Mesenchymal stem cell (in vitro differentiated cells and primary cell): ENCODE measurements at regions not wholly inside any gene's neighbourhood (a gene's known extent, or its start where the extent isn't known, plus 50 kb on each side); places are given as distances from the start of the nearest gene placed in this dataset.

Experiments used
- DNase-seq: peaks from one replicate; pipeline ENCODE4 v3.0.0-alpha.2; 2013
- H2AFZ ChIP-seq: one replicate; pipeline ENCODE4 v1.6.1; 2013; ENCODE audit warnings: low read depth, mild to moderate bottlenecking, control low read depth, inconsistent platforms, low read length, moderate library complexity
- H2AK5ac ChIP-seq: 2 replicates; pipeline ENCODE4 v1.6.1; 2013; ENCODE audit warnings: low read length, moderate library complexity, mild to moderate bottlenecking, inconsistent platforms; ENCODE audit not compliant: severe bottlenecking
- H2BK120ac ChIP-seq: one replicate; pipeline ENCODE4 v1.6.1; 2013; ENCODE audit warnings: low read depth, mild to moderate bottlenecking, inconsistent platforms, low read length, moderate library complexity
- H2BK12ac ChIP-seq, 2 experiments: one replicate each; pipeline ENCODE4 v1.6.1; 2013; ENCODE audit warnings: inconsistent platforms in 2 of 2, low read length in 2 of 2, mild to moderate bottlenecking in 2 of 2, moderate library complexity in 2 of 2, control low read depth in 1 of 2
- H2BK15ac ChIP-seq: one replicate; pipeline ENCODE4 v1.6.1; 2013; ENCODE audit warnings: mild to moderate bottlenecking, low read depth, inconsistent platforms; ENCODE audit not compliant: poor library complexity, severe bottlenecking
- H2BK5ac ChIP-seq: 2 replicates; pipeline ENCODE4 v1.6.1; 2013; ENCODE audit warnings: low read depth, mild to moderate bottlenecking, low read length, control low read depth, inconsistent platforms; ENCODE audit not compliant: poor library complexity, severe bottlenecking
- H3K14ac ChIP-seq, 2 experiments: one replicate each; pipeline ENCODE4 v1.6.1; 2013; ENCODE audit warnings: inconsistent platforms in 2 of 2, low read length in 2 of 2, control low read depth in 1 of 2, mild to moderate bottlenecking in 1 of 2, moderate library complexity in 1 of 2
- H3K18ac ChIP-seq, 2 experiments: one replicate each; pipeline ENCODE4 v1.6.1; 2013; ENCODE audit warnings: inconsistent platforms in 2 of 2, low read length in 2 of 2, control low read depth in 1 of 2, low read depth in 1 of 2, mild to moderate bottlenecking in 1 of 2
- H3K23ac ChIP-seq, 2 experiments: one replicate each; pipeline ENCODE4 v1.6.1; 2013; ENCODE audit warnings: inconsistent platforms in 2 of 2, low read length in 2 of 2, mild to moderate bottlenecking in 2 of 2, moderate library complexity in 2 of 2, control low read depth in 1 of 2
- H3K27ac ChIP-seq: 2 replicates; pipeline ENCODE4 v1.5.1; 2013; ENCODE audit warnings: mild to moderate bottlenecking, moderate library complexity, low read length, control low read depth, inconsistent platforms; ENCODE audit not compliant: poor library complexity, severe bottlenecking
- H3K27me3 ChIP-seq, 2 experiments: 2 replicates each; pipeline versions ENCODE4 v1.6.1 to v1.7.0; 2013; ENCODE audit warnings: low read length in 2 of 2, mild to moderate bottlenecking in 2 of 2, moderate library complexity in 2 of 2, control low read depth in 1 of 2, inconsistent platforms in 1 of 2; ENCODE audit not compliant: control insufficient read depth in 1 of 2, insufficient read depth in 1 of 2
- H3K36me3 ChIP-seq, 2 experiments: 2 replicates each; pipeline versions ENCODE4 v1.6.1 to v1.7.0; 2013; ENCODE audit warnings: low read length in 2 of 2, control low read depth in 1 of 2, inconsistent platforms in 1 of 2, low read depth in 1 of 2, mild to moderate bottlenecking in 1 of 2; ENCODE audit not compliant: insufficient read depth in 2 of 2, control insufficient read depth in 1 of 2
- H3K4ac ChIP-seq, 2 experiments: one replicate each; pipeline ENCODE4 v1.6.1; 2013; ENCODE audit warnings: inconsistent platforms in 2 of 2, low read length in 2 of 2, mild to moderate bottlenecking in 2 of 2, moderate library complexity in 2 of 2, control low read depth in 1 of 2, low read depth in 1 of 2
- H3K4me1 ChIP-seq: 2 replicates; pipeline ENCODE4 v1.6.1; 2013; ENCODE audit warnings: low read depth, low read length, control low read depth; ENCODE audit not compliant: control insufficient read depth, insufficient read depth
- H3K4me2 ChIP-seq: 2 replicates; pipeline ENCODE4 v1.6.1; 2013; ENCODE audit warnings: low read length, mild to moderate bottlenecking, inconsistent platforms; ENCODE audit not compliant: poor library complexity, severe bottlenecking
- H3K4me3 ChIP-seq, 2 experiments: 2 replicates each; pipeline versions ENCODE4 v1.5.1 to v1.7.0; 2013; ENCODE audit warnings: low read length in 2 of 2, mild to moderate bottlenecking in 2 of 2, control low read depth in 1 of 2, low read depth in 1 of 2; ENCODE audit not compliant: insufficient read depth in 1 of 2
- H3K79me1 ChIP-seq: replicated peaks from 2 replicates; pipeline ENCODE4 v1.6.1; 2013; ENCODE audit warnings: mild to moderate bottlenecking, control low read depth, low read length, inconsistent platforms; ENCODE audit not compliant: poor library complexity, severe bottlenecking
- H3K9ac ChIP-seq: 2 replicates; pipeline ENCODE4 v1.7.0; 2013; ENCODE audit warnings: mild to moderate bottlenecking, low read length, moderate library complexity
- H3K9me3 ChIP-seq: 2 replicates; pipeline ENCODE4 v1.7.0; 2013; ENCODE audit warnings: mild to moderate bottlenecking, low read length; ENCODE audit not compliant: control insufficient read depth
- H4K8ac ChIP-seq: one replicate; pipeline ENCODE4 v1.6.1; 2013; ENCODE audit warnings: inconsistent platforms, mild to moderate bottlenecking, low read length, moderate library complexity
- H4K91ac ChIP-seq: one replicate; pipeline ENCODE4 v1.6.1; 2013; ENCODE audit warnings: mild to moderate bottlenecking, low read length, inconsistent platforms
- WGBS: methylation state at CpG from one replicate; pipeline ENCODE4 v1.1.7; 2013; ENCODE audit warnings: mixed read lengths; 5-methylcytosine and 5-hydroxymethylcytosine counted together

DNA sequence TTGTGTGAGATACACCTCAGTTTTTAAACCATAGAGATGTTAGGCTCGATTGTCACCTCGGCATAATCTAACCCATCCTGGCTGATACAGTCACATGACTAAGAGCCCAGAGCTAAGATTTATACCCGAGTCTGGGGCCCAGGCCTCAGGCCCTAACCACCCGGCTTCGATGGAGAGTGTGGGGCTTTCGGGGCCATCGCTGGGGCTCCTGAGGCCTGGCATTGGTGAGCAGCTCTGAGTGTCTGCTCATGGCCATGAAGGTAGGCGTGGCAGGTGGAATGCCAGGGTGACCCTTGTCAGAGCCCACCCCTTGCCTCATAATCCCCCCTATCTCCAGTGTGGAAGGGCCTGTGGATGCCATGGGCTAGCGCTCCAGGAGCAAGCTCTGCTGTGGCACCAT is 164.3 kb downstream of the BMP7 start:
- no peak overlapping the region for H3K14ac ChIP-seq
- no peak overlapping the region for H4K8ac ChIP-seq
- no peak overlapping the region for H4K91ac ChIP-seq
- no peak overlapping the region for H3K27ac ChIP-seq
- no peaks in the 10 kb centered on the region for H3K79me1 ChIP-seq
- H3K27me3 ChIP-seq, result peaks cover 20 to 73% of the 10 kb centered on the region in 2 experiments
- H3K9ac ChIP-seq, result no peak overlapping the region
- no peak overlapping the region for H2BK12ac ChIP-seq
- no peaks in the 10 kb centered on the region for H3K36me3 ChIP-seq
- no peak overlapping the region for H2BK5ac ChIP-seq
- no peak overlapping the region for H3K18ac ChIP-seq
- no peaks in the 10 kb centered on the region for H3K4me1 ChIP-seq
- no peak overlapping the region for H3K23ac ChIP-seq
- DNase-seq, result no peak
- no peak overlapping the region for H3K4ac ChIP-seq
- no peak overlapping the region for H2AK5ac ChIP-seq
- H3K9me3 ChIP-seq, result peaks cover 6% of the 10 kb centered on the region
- no peak overlapping the region for H3K4me2 ChIP-seq
- 91% methylated on average over 9 of the region's 9 CpGs for WGBS
- no peak overlapping the region for H3K4me3 ChIP-seq
- no peak overlapping the region for H2AFZ ChIP-seq
- no peak overlapping the region for H2BK15ac ChIP-seq
- H2BK120ac ChIP-seq, result no peak overlapping the region

DNA sequence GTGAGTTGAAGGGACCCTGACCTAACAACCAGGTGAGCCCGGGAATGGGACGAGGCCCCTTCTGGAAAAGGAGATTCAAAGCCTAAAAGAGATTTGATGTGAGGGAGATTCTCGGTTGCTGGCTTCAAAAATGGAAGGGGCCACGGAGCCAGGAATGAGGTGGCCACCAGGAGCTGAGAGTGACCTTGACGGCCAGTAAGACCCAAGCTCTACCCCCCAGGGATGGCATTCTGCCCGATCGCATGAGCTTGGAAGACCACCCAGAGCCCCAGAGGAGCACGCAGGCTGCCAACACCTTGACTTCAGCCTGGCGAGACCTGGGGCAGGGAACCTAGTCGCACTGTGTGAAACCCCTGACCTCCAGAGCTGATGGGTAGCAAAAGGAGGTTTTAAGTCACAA is 163.9 kb downstream of the BMP7 start:
- H2BK5ac ChIP-seq, result no peak overlapping the region
- peaks cover 6% of the 10 kb centered on the region for H3K9me3 ChIP-seq
- no peaks in the 10 kb centered on the region for H3K36me3 ChIP-seq
- no peak overlapping the region for H3K4me2 ChIP-seq
- H3K9ac ChIP-seq, result no peak overlapping the region
- peaks cover 24 to 73% of the 10 kb centered on the region in 2 experiments for H3K27me3 ChIP-seq
- no peak overlapping the region for H3K14ac ChIP-seq
- H3K79me1 ChIP-seq, result no peaks in the 10 kb centered on the region
- no peak overlapping the region for H3K27ac ChIP-seq
- no peak overlapping the region for H3K4me3 ChIP-seq
- no peak for DNase-seq
- H2BK12ac ChIP-seq, result no peak overlapping the region
- H3K18ac ChIP-seq, result no peak overlapping the region
- H3K4ac ChIP-seq, result no peak overlapping the region
- no peak overlapping the region for H2AK5ac ChIP-seq
- H2AFZ ChIP-seq, result no peak overlapping the region
- no peak overlapping the region for H3K23ac ChIP-seq
- WGBS, result 88% methylated on average over 10 of the region's 10 CpGs
- H4K8ac ChIP-seq, result no peak overlapping the region
- H2BK120ac ChIP-seq, result no peak overlapping the region
- H3K4me1 ChIP-seq, result no peaks in the 10 kb centered on the region
- H4K91ac ChIP-seq, result no peak overlapping the region
- H2BK15ac ChIP-seq, result no peak overlapping the region

DNA sequence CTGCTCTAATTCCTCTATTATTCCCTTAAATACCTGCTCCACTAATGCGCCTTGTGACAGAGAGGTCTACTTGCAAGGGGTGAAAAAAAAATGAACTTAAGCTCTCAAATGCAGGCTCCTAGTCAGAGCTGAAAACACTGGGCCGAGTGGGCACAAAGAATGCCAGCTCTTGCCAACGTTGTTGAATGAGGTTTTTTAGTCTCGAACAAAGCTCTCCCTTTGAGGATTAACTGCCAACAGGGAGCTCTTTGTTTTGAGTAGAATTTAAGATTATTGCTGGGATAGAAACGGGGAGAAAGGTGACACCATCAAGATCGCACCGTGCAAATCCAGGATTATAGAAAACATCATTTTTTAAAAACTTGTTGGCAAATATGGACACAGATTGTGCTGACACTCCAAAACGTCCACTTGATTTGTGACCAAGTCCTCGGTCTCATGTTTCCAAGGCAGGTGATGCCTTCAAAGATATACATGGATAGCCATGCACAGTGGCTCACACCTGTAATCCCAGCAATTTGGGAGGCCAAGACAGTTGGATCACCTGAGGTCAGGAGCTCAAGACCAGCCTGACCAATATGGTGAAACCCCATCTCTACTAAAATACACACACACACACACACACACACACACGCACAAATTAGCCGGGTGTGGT is 163.2 kb downstream of the BMP7 start:
- no peaks in the 10 kb centered on the region for H3K79me1 ChIP-seq
- no peak overlapping the region for H3K14ac ChIP-seq
- no peak overlapping the region for H3K27ac ChIP-seq
- 79% methylated on average over 11 of the region's 11 CpGs for WGBS
- no peaks in the 10 kb centered on the region for H3K36me3 ChIP-seq
- no peak overlapping the region for H4K8ac ChIP-seq
- H3K4ac ChIP-seq, result no peak overlapping the region
- peaks cover 6% of the 10 kb centered on the region for H3K9me3 ChIP-seq
- no peaks in the 10 kb centered on the region for H3K4me1 ChIP-seq
- H4K91ac ChIP-seq, result no peak overlapping the region
- no peak overlapping the region for H3K9ac ChIP-seq
- H2BK120ac ChIP-seq, result no peak overlapping the region
- DNase-seq, result no peak
- H2BK12ac ChIP-seq, result no peak overlapping the region
- no peak overlapping the region for H3K18ac ChIP-seq
- H3K27me3 ChIP-seq, result peaks cover 28 to 77% of the 10 kb centered on the region in 2 experiments
- H3K4me2 ChIP-seq, result no peak overlapping the region
- H2BK5ac ChIP-seq, result no peak overlapping the region
- H2AK5ac ChIP-seq, result no peak overlapping the region
- H2BK15ac ChIP-seq, result no peak overlapping the region
- no peak overlapping the region for H3K23ac ChIP-seq
- no peak overlapping the region for H2AFZ ChIP-seq
- no peak overlapping the region for H3K4me3 ChIP-seq

DNA sequence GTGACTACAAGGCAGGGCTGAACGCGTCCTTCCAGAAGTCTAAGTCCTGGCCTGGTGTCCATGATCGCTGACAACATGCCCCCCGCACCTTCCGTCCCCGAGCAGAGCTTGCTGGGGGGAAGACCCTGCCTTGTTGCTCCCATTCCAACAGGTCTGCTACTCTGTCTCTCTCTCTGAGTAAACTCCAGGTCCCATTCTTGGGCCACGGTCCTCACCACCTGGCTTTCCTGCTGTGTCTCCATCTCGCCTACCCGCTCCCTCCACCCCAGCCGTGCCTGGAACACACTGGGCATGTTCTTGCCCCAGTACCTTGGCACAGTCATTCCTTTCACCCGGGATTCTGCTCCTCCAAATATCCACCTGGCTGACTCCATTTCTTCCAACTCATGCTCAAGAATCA is 162.3 kb downstream of the BMP7 start:
- H3K27ac ChIP-seq, result no peak overlapping the region
- H2AK5ac ChIP-seq, result no peak overlapping the region
- 87% methylated on average over 11 of the region's 11 CpGs for WGBS
- H3K79me1 ChIP-seq, result no peaks in the 10 kb centered on the region
- H3K9ac ChIP-seq, result no peak overlapping the region
- H3K4me3 ChIP-seq, result no peak overlapping the region
- H3K9me3 ChIP-seq, result peaks cover 6% of the 10 kb centered on the region
- H3K4me1 ChIP-seq, result no peaks in the 10 kb centered on the region
- H2BK5ac ChIP-seq, result no peak overlapping the region
- no peaks in the 10 kb centered on the region for H3K36me3 ChIP-seq
- no peak overlapping the region for H3K14ac ChIP-seq
- H2AFZ ChIP-seq, result no peak overlapping the region
- no peak overlapping the region for H2BK120ac ChIP-seq
- H3K27me3 ChIP-seq, result peaks cover 35 to 79% of the 10 kb centered on the region in 2 experiments
- no peak overlapping the region for H4K91ac ChIP-seq
- no peak overlapping the region for H4K8ac ChIP-seq
- no peak overlapping the region for H3K23ac ChIP-seq
- no peak for DNase-seq
- no peak overlapping the region for H3K18ac ChIP-seq
- no peak overlapping the region for H2BK15ac ChIP-seq
- no peak overlapping the region for H3K4me2 ChIP-seq
- no peak overlapping the region for H2BK12ac ChIP-seq
- no peak overlapping the region for H3K4ac ChIP-seq
